Prostate gland (tissue), 2 donors: ENCODE measurements at regions not wholly inside any gene's neighbourhood (a gene's known extent, or its start where the extent isn't known, plus 50 kb on each side); places are given as distances from the start of the nearest gene placed in this dataset.

ENCODE experiments used
- POLR2A ChIP-seq: fragments of 450-650 bp; IDR thresholded peaks from one replicate; pipeline ENCODE4 v1.6.1; 2016; ENCODE audit warnings: antibody characterized with exemption, mild to moderate bottlenecking
- POLR2AphosphoS5 ChIP-seq: sonication (generic); formaldehyde crosslinking; IDR thresholded peaks from one replicate; pipeline ENCODE4 v1.6.1; 2017; ENCODE audit warnings: antibody characterized with exemption
- TF ChIP-seq, protein P1 (sequence below), 4 experiments: fragments of 200-600 bp in 2 of 4; fragments of 450-650 bp in 2 of 4; sonication (generic) in 2 of 4; IDR thresholded peaks; 1 replicate in 3 of 4; 2 replicates in 1 of 4; pipeline ENCODE4 v1.5.1; 2016 to 2019; ENCODE audit warnings: antibody characterized with exemption in 4 of 4, mild to moderate bottlenecking in 2 of 4, moderate library complexity in 2 of 4

GRCh38 chr16:65525707-65526106, 403.8 kb upstream of the CDH11 start:
- TF ChIP-seq, protein P1, sequence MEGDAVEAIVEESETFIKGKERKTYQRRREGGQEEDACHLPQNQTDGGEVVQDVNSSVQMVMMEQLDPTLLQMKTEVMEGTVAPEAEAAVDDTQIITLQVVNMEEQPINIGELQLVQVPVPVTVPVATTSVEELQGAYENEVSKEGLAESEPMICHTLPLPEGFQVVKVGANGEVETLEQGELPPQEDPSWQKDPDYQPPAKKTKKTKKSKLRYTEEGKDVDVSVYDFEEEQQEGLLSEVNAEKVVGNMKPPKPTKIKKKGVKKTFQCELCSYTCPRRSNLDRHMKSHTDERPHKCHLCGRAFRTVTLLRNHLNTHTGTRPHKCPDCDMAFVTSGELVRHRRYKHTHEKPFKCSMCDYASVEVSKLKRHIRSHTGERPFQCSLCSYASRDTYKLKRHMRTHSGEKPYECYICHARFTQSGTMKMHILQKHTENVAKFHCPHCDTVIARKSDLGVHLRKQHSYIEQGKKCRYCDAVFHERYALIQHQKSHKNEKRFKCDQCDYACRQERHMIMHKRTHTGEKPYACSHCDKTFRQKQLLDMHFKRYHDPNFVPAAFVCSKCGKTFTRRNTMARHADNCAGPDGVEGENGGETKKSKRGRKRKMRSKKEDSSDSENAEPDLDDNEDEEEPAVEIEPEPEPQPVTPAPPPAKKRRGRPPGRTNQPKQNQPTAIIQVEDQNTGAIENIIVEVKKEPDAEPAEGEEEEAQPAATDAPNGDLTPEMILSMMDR (IDR thresholded peaks at IDR 0.05) = no peak
- TF ChIP-seq POLR2AphosphoS5 = no peak
- TF ChIP-seq POLR2A = no peak
